ENCODE measurements at regions not wholly inside any gene's neighbourhood (a gene's known extent, or its start where the extent isn't known, plus 50 kb on each side); places are given as distances from the start of the nearest gene placed in this dataset.
A peak's percentile ranks its signal among the peaks of the same experiment; 100 is the strongest.

DNA sequence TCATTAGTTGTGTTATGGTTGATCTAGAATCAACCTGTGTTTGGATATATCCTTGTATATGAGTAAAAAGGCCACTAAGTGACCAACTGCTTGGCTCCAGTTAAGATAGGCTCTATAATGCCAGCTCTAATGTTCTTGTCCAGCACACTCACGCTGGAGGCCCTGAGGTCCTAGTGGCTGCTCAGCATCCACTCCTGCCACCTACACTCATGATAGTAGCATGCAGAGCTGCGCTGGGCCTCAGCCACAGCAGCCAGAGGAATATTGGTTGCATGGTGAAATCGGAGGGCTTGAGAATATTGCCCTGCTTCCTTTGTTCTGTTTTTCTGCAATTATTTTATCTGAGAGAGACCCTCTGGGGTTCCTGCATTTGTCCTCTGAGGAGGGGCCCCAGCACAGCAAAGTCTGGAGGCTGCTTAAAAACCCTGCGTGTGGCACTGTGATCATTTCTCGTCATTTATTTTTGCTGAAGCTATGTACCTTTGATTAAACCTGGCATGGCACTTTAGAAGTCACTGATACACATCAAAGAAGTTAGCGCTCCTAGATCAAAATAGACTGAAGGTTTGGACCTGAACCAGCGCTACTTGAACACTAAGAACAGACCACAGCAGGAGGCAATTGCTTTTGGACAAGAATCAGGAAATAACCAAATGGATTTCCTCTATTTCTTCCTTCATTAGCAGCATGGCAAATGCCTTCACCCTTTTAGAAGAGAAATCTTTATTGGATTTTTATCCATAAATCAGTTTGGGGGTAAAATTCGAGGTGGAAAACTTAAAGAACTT is 398.4 kb upstream of the ID4 start:
- peak; percentile 61 for ATAC-seq
- Histone ChIP-seq H3K27me3 (no peaks in the 10 kb centered on the region), H3K4me3 (no peak overlapping the region), H3K27ac (no peak overlapping the region), H3K36me3 (no peaks in the 10 kb centered on the region), H3K9me3 (no peaks in the 10 kb centered on the region), H3K4me1 (no peaks in the 10 kb centered on the region)
- TF ChIP-seq, protein P1, sequence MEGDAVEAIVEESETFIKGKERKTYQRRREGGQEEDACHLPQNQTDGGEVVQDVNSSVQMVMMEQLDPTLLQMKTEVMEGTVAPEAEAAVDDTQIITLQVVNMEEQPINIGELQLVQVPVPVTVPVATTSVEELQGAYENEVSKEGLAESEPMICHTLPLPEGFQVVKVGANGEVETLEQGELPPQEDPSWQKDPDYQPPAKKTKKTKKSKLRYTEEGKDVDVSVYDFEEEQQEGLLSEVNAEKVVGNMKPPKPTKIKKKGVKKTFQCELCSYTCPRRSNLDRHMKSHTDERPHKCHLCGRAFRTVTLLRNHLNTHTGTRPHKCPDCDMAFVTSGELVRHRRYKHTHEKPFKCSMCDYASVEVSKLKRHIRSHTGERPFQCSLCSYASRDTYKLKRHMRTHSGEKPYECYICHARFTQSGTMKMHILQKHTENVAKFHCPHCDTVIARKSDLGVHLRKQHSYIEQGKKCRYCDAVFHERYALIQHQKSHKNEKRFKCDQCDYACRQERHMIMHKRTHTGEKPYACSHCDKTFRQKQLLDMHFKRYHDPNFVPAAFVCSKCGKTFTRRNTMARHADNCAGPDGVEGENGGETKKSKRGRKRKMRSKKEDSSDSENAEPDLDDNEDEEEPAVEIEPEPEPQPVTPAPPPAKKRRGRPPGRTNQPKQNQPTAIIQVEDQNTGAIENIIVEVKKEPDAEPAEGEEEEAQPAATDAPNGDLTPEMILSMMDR (IDR thresholded peaks at IDR 0.05), result no peak
- peak; percentile 59 for DNase-seq
- intact Hi-C loops (cut with DNase I), result no loop called here

DNA sequence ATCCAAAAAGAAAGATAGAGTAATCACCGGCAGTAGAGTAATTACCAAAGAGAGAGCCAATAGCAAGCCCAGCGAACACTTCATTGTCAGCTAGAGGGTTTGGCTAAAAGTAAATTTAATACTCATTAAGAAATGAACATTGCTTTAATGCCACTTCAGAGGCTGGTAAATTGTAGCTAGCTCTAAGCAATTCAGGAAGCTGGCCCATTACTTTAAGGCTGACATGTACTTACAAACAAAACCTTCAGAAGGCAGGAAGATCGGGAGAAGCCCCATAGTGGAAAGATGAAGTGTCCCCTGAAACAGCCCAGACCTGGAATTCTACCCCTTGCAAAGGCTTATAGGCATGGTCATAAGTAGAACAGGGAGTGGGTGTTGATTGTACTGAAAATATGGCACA is 396.6 kb upstream of the ID4 start:
- H3K4me3 ChIP-seq, result no peak overlapping the region
- H3K4me1 ChIP-seq, result no peaks in the 10 kb centered on the region
- DNase-seq (no peak), ATAC-seq (no peak)
- H3K36me3 ChIP-seq, result no peaks in the 10 kb centered on the region
- no peaks in the 10 kb centered on the region for H3K9me3 ChIP-seq
- intact Hi-C loops (cut with DNase I), result no loop called here
- H3K27ac ChIP-seq, result peak overlapping the region; percentile 13
- no peaks in the 10 kb centered on the region for H3K27me3 ChIP-seq
- TF ChIP-seq, protein P1 (IDR thresholded peaks at IDR 0.05), result no peak

DNA sequence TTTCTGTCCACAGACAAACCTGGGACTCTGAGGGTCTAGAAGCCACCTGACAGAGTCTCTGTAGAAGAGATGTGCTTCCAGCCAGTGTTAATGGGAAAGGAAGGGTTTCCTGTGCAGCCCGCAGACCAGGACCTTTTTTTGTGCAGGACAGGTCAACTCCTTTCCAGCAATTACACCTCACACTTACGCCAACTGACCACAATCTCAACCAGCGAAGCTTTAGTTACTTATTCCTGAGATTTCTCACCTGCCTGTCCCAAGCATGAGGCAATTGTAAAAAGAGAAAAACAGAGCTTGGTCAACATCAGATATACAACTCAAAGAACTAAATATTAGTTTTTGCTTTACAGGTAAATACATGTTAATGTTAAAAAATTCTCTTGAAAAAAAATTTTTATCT is 393.8 kb upstream of the ID4 start:
- Histone ChIP-seq H3K4me1 (no peaks in the 10 kb centered on the region), H3K4me3 (no peak overlapping the region), H3K36me3 (no peaks in the 10 kb centered on the region), H3K9me3 (no peaks in the 10 kb centered on the region), H3K27me3 (no peaks in the 10 kb centered on the region), H3K27ac (no peak overlapping the region)
- intact Hi-C loops (cut with DNase I), result no loop called here
- TF ChIP-seq, protein P1 (IDR thresholded peaks at IDR 0.05), result no peak
- DNase-seq (no peak), ATAC-seq (no peak)

DNA sequence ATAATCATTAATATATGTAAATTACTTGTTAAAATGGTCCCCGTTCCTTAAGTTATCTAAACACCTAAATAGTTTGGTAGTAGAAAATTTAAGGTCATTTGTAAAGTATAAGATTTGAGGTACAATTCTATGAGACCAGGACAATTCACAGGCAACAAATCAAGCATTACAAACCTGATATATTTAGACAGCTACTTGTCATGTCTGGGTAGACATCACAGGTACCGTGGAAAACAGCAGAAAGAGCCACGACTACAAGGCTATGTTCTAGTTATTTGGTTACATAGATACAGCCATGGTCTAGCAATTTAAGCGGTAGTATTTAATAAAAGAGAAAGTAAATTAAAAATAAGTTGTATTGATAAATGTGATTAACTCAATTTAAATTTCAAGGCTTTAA is 393.1 kb upstream of the ID4 start:
- Histone ChIP-seq H3K27ac (no peak overlapping the region), H3K36me3 (no peaks in the 10 kb centered on the region), H3K4me1 (no peaks in the 10 kb centered on the region), H3K9me3 (no peaks in the 10 kb centered on the region), H3K4me3 (no peak overlapping the region), H3K27me3 (no peaks in the 10 kb centered on the region)
- TF ChIP-seq, protein P1 (IDR thresholded peaks at IDR 0.05), result no peak
- intact Hi-C loops (cut with DNase I), result no loop called here
- DNase-seq, result no peak
- ATAC-seq, result no peak

DNA sequence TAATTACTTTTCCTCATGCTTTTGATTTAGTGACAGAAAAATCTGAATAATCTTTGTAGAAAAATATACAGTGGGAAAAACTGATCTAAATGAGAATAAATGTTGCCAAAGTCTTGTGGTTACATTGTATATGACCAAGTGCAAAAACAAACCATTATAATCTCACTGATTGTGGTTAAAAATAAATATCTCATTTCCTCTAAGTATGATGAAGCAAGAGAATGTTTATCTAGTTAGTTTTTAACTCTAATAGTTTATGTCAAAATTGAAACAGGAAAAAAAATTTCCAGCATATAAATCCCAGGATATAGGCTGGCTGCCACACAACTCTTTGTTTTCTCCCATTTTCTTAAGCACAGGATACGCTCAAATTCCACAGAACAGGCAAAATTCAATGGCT is 392.7 kb upstream of the ID4 start:
- TF ChIP-seq, protein P1 (IDR thresholded peaks at IDR 0.05), result no peak
- H3K4me3 ChIP-seq, result no peak overlapping the region
- ATAC-seq (no peak), DNase-seq (no peak)
- intact Hi-C loops (cut with DNase I), result no loop called here
- H3K4me1 ChIP-seq, result no peaks in the 10 kb centered on the region
- no peaks in the 10 kb centered on the region for H3K9me3 ChIP-seq
- no peaks in the 10 kb centered on the region for H3K36me3 ChIP-seq
- no peaks in the 10 kb centered on the region for H3K27me3 ChIP-seq
- H3K27ac ChIP-seq, result no peak overlapping the region

DNA sequence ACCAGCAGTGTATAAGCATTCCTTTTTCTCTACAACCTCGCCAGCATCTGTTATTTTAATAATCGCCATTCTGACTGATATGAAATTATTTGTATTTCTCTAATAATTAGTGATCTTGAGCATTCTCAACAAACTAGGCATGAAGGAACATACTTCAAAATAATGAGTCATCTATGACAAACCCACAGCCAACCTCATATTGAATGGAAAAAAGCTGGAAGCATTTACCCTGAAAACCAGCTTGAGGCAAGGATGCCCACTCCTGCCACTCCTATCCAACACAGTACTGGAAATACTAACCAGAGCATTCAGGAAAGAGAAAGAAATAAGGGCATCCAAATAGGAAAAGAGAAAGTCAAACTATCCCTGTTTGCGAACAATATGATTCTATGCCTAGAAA is 390.6 kb upstream of the ID4 start:
- intact Hi-C loops (cut with DNase I), result no loop called here
- no peak for ATAC-seq
- Histone ChIP-seq H3K27ac (no peak overlapping the region), H3K4me1 (no peaks in the 10 kb centered on the region), H3K36me3 (no peaks in the 10 kb centered on the region), H3K4me3 (no peak overlapping the region), H3K27me3 (no peaks in the 10 kb centered on the region), H3K9me3 (no peaks in the 10 kb centered on the region)
- no peak for DNase-seq
- TF ChIP-seq, protein P1 (IDR thresholded peaks at IDR 0.05), result no peak
